SK-N-SH treated with all-trans-retinoic acid at 6 μM for 48 hours (cell line): ENCODE measurements at regions not wholly inside any gene's neighbourhood (a gene's known extent, or its start where the extent isn't known, plus 50 kb on each side); places are given as distances from the start of the nearest gene placed in this dataset.

Experiments used
- ARNTL ChIP-seq: fragments of 450-650 bp; formaldehyde crosslinking; IDR thresholded peaks from 2 replicates; pipeline ENCODE4 v1.5.0; 2020; ENCODE audit warnings: low read depth, mild to moderate bottlenecking, moderate library complexity, borderline replicate concordance
- BACH2 ChIP-seq: fragments of 250-450 bp; sonication (Bioruptor Pico); IDR thresholded peaks from 2 replicates; pipeline ENCODE4 v1.9.0; 2021; ENCODE audit warnings: mild to moderate bottlenecking, borderline replicate concordance
- CREB5 ChIP-seq: fragments of 250-450 bp; sonication (Bioruptor Pico); IDR thresholded peaks from 2 replicates; pipeline ENCODE4 v1.5.1; 2020; ENCODE audit warnings: low read depth, mild to moderate bottlenecking, moderate library complexity
- GLIS3 ChIP-seq: fragments of 250-450 bp; sonication (Bioruptor Pico); IDR thresholded peaks from 2 replicates; pipeline ENCODE4 v1.5.0; 2020; ENCODE audit warnings: mild to moderate bottlenecking, moderate library complexity
- POU6F1 ChIP-seq: fragments of 250-450 bp; sonication (Bioruptor Pico); IDR thresholded peaks from 2 replicates; pipeline ENCODE4 v1.8.0; 2021; ENCODE audit warnings: low read depth, mild to moderate bottlenecking, moderate library complexity, borderline replicate concordance
- PPARA ChIP-seq: fragments of 250-450 bp; sonication (Bioruptor Pico); IDR thresholded peaks from 2 replicates; pipeline ENCODE4 v1.5.0; 2020; ENCODE audit warnings: mild to moderate bottlenecking, borderline replicate concordance
- RARB ChIP-seq: fragments of 250-450 bp; sonication (Bioruptor Pico); IDR thresholded peaks from 2 replicates; pipeline ENCODE4 v1.8.0; 2021; ENCODE audit warnings: mild to moderate bottlenecking, moderate library complexity
- SNAI2 ChIP-seq: fragments of 250-450 bp; sonication (Bioruptor Pico); IDR thresholded peaks from 2 replicates; pipeline ENCODE4 v1.5.0; 2020; ENCODE audit warnings: mild to moderate bottlenecking, moderate library complexity
- TOX ChIP-seq: fragments of 250-450 bp; sonication (Bioruptor Pico); IDR thresholded peaks from 2 replicates; pipeline ENCODE4 v1.8.0; 2021; ENCODE audit warnings: mild to moderate bottlenecking, moderate library complexity, borderline replicate concordance
- TSHZ2 ChIP-seq: fragments of 250-450 bp; sonication (Bioruptor Pico); IDR thresholded peaks from 2 replicates; pipeline ENCODE4 v1.5.0; 2020; ENCODE audit warnings: mild to moderate bottlenecking, moderate library complexity
- ZC3H10 ChIP-seq: fragments of 250-450 bp; sonication (Bioruptor Pico); IDR thresholded peaks from 2 replicates; pipeline ENCODE4 v1.5.1; 2021; ENCODE audit warnings: mild to moderate bottlenecking, moderate library complexity
- ZNF565 ChIP-seq: fragments of 450-650 bp; formaldehyde crosslinking; conservative IDR thresholded peaks from 2 replicates; pipeline ENCODE4 v1.5.0; 2020; ENCODE audit warnings: low read depth, mild to moderate bottlenecking, moderate library complexity
- ZNF70 ChIP-seq: fragments of 450-650 bp; formaldehyde crosslinking; IDR thresholded peaks from 2 replicates; pipeline ENCODE4 v1.5.0; 2020; ENCODE audit warnings: mild to moderate bottlenecking, moderate library complexity
- TF ChIP-seq, protein P1 (sequence below): fragments of 250-450 bp; sonication (Bioruptor Pico); IDR thresholded peaks from 2 replicates; pipeline ENCODE4 v1.8.0; 2020; ENCODE audit warnings: mild to moderate bottlenecking, moderate library complexity, borderline replicate concordance

DNA sequence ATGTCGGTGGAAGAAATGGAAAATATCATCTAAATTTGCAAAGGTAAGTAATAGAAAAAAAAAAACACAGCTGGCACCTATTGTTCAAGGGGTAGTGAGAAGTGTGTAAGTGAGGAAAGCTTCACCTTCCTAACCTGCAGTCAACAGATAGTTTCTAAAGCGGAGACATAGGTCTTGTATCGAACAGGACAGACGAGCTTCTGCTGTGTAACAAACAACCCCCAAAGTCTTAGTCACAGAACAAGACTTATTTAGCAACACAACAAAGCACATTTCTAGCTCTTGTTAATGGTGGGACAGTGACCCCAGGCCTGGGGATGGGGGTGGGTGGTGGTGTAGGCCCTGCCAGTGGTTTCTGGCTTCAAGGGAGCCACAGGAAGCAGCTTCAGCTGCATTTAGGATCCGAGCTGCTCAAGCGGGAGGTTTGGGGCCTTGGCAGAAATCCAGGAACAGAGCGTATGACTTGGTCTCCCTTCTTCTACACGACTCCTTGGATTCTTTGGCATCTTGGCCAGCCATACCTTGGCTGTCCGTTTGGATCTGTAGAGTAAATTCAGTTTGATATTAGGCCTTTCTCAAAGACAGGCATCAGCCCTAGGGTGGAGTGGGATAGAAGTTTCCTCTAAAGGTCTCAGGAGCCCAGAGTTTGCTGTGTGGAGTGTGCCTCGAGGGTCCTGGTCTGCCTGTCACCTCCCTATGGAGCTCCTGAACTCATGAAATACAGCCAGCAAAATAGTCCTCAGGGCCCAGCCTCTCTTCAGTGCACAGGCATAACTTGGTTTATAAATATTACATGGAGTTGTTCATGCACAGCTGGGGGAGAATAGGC is 56.9 kb upstream of the SHH start:
- TF ChIP-seq, protein P1, sequence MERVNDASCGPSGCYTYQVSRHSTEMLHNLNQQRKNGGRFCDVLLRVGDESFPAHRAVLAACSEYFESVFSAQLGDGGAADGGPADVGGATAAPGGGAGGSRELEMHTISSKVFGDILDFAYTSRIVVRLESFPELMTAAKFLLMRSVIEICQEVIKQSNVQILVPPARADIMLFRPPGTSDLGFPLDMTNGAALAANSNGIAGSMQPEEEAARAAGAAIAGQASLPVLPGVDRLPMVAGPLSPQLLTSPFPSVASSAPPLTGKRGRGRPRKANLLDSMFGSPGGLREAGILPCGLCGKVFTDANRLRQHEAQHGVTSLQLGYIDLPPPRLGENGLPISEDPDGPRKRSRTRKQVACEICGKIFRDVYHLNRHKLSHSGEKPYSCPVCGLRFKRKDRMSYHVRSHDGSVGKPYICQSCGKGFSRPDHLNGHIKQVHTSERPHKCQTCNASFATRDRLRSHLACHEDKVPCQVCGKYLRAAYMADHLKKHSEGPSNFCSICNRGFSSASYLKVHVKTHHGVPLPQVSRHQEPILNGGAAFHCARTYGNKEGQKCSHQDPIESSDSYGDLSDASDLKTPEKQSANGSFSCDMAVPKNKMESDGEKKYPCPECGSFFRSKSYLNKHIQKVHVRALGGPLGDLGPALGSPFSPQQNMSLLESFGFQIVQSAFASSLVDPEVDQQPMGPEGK (CRISPR knock-in tag): no peak
- TF ChIP-seq POU6F1 (CRISPR knock-in tag) (no peak), CREB5 (CRISPR knock-in tag) (no peak), SNAI2 (CRISPR knock-in tag) (no peak), ARNTL (CRISPR knock-in tag) (no peak), ZC3H10 (CRISPR knock-in tag) (no peak), RARB (no peak), ZNF565 (CRISPR knock-in tag) (no peak), TOX (CRISPR knock-in tag) (no peak), TSHZ2 (CRISPR knock-in tag) (no peak), PPARA (CRISPR knock-in tag) (no peak), BACH2 (CRISPR knock-in tag) (no peak), ZNF70 (CRISPR knock-in tag) (no peak), GLIS3 (no peak)
